SK-N-SH (cell line): ENCODE measurements at regions not wholly inside any gene's neighbourhood (a gene's known extent, or its start where the extent isn't known, plus 50 kb on each side); places are given as distances from the start of the nearest gene placed in this dataset.

ENCODE experiments used
- CTCF ChIA-PET: fragments of 300-600, 350-600 bp; formaldehyde crosslinking; extraction: SDS; loops from one replicate; lab custom pipeline; 2021; lab: Yijun Ruan, JAX
- POLR2A ChIA-PET: fragments of 350-600 bp; sonication (Branson Sonifier 250); formaldehyde crosslinking; extraction: SDS; loops from one replicate; lab custom pipeline; 2020; ENCODE audit warnings: antibody characterized with exemption, inconsistent platforms; lab: Yijun Ruan, JAX
- DNase-seq: peaks from one replicate; pipeline ENCODE4 v3.0.0; 2012
- H2AFZ ChIP-seq: fragments of 200-600 bp; sonication (generic); 2 replicates; pipeline ENCODE4 v1.8.1; 2016; ENCODE audit warnings: antibody characterized with exemption, mild to moderate bottlenecking, low read depth
- H3F3A ChIP-seq: fragments of 200-600 bp; sonication (generic); replicated peaks from 2 replicates; pipeline ENCODE3; 2016; ENCODE audit warnings: antibody characterized with exemption, mild to moderate bottlenecking; ENCODE audit not compliant: insufficient read depth
- H3K27ac ChIP-seq, 2 experiments: fragments of 200-500 bp in 1 of 2; fragments of 200-600 bp in 1 of 2; sonication (Bioruptor generic) in 1 of 2; sonication (generic), shearing (Covaris generic) in 1 of 2; 2 replicates each; pipeline versions ENCODE4 v1.5.1 to v1.6.1; 2014 to 2016; ENCODE audit warnings: low read depth in 2 of 2, inconsistent platforms in 1 of 2, low read length in 1 of 2, mild to moderate bottlenecking in 1 of 2, mixed read lengths in 1 of 2
- H3K27me3 ChIP-seq: fragments of 200-600 bp; sonication (generic), shearing (Covaris generic); 2 replicates; pipeline ENCODE4 v1.6.1; 2016; ENCODE audit warnings: mixed run types; ENCODE audit not compliant: insufficient read depth
- H3K36me3 ChIP-seq, 2 experiments: fragments of 200-500 bp in 1 of 2; fragments of 200-600 bp in 1 of 2; sonication (Bioruptor generic) in 1 of 2; sonication (generic) in 1 of 2; replicated peaks in 1 of 2; 2 replicates each; pipeline versions ENCODE3 to v1.5.1; 2014 to 2016; ENCODE audit warnings: low read length in 1 of 2, mild to moderate bottlenecking in 1 of 2; ENCODE audit not compliant: insufficient read depth in 2 of 2, control insufficient read depth in 1 of 2
- H3K4me1 ChIP-seq, 2 experiments: fragments of 200-500 bp in 1 of 2; fragments of 200-600 bp in 1 of 2; sonication (Bioruptor generic) in 1 of 2; sonication (generic), shearing (Covaris generic) in 1 of 2; 2 replicates each; pipeline versions ENCODE4 v1.5.1 to v1.6.1; 2014 to 2016; ENCODE audit warnings: low read depth in 1 of 2, low read length in 1 of 2, mixed run types in 1 of 2; ENCODE audit not compliant: insufficient read depth in 2 of 2, control insufficient read depth in 1 of 2
- H3K4me2 ChIP-seq: fragments of 200-600 bp; sonication (generic), shearing (Covaris generic); 2 replicates; pipeline ENCODE4 v1.6.1; 2017; ENCODE audit warnings: mixed run types
- H3K4me3 ChIP-seq, 2 experiments: fragments of 200-500 bp in 1 of 2; fragments of 200-600 bp in 1 of 2; sonication (Bioruptor generic) in 1 of 2; sonication (generic), shearing (Covaris generic) in 1 of 2; 2 replicates each; pipeline versions ENCODE4 v1.5.1 to v1.8.1; 2014 to 2016; ENCODE audit warnings: low read depth in 2 of 2, inconsistent platforms in 1 of 2, low read length in 1 of 2, mild to moderate bottlenecking in 1 of 2, mixed read lengths in 1 of 2, moderate library complexity in 1 of 2
- H3K79me2 ChIP-seq: fragments of 200-600 bp; sonication (generic); 2 replicates; pipeline ENCODE4 v1.8.1; 2017; ENCODE audit warnings: mild to moderate bottlenecking; ENCODE audit not compliant: insufficient read depth
- H3K9ac ChIP-seq: fragments of 200-600 bp; sonication (generic); 2 replicates; pipeline ENCODE4 v1.6.1; 2017; ENCODE audit warnings: mixed run types
- H3K9me2 ChIP-seq: fragments of 200-600 bp; sonication (generic); 2 replicates; pipeline ENCODE4 v1.6.1; 2017; ENCODE audit warnings: mixed run types
- H3K9me3 ChIP-seq: fragments of 200-600 bp; sonication (generic); 2 replicates; pipeline ENCODE4 v1.6.1; 2017; ENCODE audit warnings: mixed run types, mild to moderate bottlenecking, moderate library complexity
- H4K20me1 ChIP-seq: fragments of 200-600 bp; sonication (generic); 2 replicates; pipeline ENCODE4 v1.6.1; 2017; ENCODE audit warnings: mild to moderate bottlenecking, mixed run types; ENCODE audit not compliant: insufficient read depth
- CHD2 ChIP-seq: fragments of 150-350 bp; IDR thresholded peaks from 2 replicates; pipeline ENCODE4 v1.6.1; 2018; ENCODE audit warnings: low read length; ENCODE audit not compliant: partially characterized antibody
- CTCF ChIP-seq: fragments of 200-600 bp; sonication (generic); IDR thresholded peaks from 2 replicates; pipeline ENCODE4 v1.6.1; 2017; ENCODE audit warnings: antibody characterized with exemption, mild to moderate bottlenecking, moderate library complexity
- ELF1 ChIP-seq: IDR thresholded peaks from 2 replicates; pipeline ENCODE4 v1.4.0; 2012
- EZH2phosphoT487 ChIP-seq: fragments of 200-600 bp; sonication (generic); IDR thresholded peaks from 2 replicates; pipeline ENCODE4 v1.6.1; 2017; ENCODE audit warnings: low read depth, mixed run types, mild to moderate bottlenecking, antibody characterized with exemption, moderate library complexity, borderline replicate concordance
- FOSL2 ChIP-seq: IDR thresholded peaks from 2 replicates; pipeline ENCODE4 v1.4.0; 2012; ENCODE audit warnings: low read depth, mild to moderate bottlenecking, moderate library complexity, borderline replicate concordance
- FOXM1 ChIP-seq: IDR thresholded peaks from 2 replicates; pipeline ENCODE4 v1.4.0; 2012; ENCODE audit warnings: low read depth, mild to moderate bottlenecking
- GABPA ChIP-seq: IDR thresholded peaks from 2 replicates; pipeline ENCODE4 v1.4.0; 2012; ENCODE audit warnings: low read depth, mild to moderate bottlenecking
- GATA2 ChIP-seq: sonication (generic); formaldehyde crosslinking; IDR thresholded peaks from 2 replicates; pipeline ENCODE4 v1.5.0; 2020; ENCODE audit warnings: mild to moderate bottlenecking, missing genetic modification reagents
- JUND ChIP-seq: IDR thresholded peaks from 2 replicates; pipeline ENCODE4 v1.4.0; 2012
- MEF2A ChIP-seq: IDR thresholded peaks from 2 replicates; pipeline ENCODE4 v1.4.0; 2012; ENCODE audit warnings: low read depth, borderline replicate concordance
- MXI1 ChIP-seq: IDR thresholded peaks from 2 replicates; pipeline ENCODE4 v1.6.1; 2012; ENCODE audit warnings: mild to moderate bottlenecking, low read depth, low read length, improper control_type of control experiment
- NFIC ChIP-seq: IDR thresholded peaks from 2 replicates; pipeline ENCODE4 v1.4.0; 2012; ENCODE audit warnings: borderline replicate concordance
- POLR2AphosphoS5 ChIP-seq: IDR thresholded peaks from 2 replicates; pipeline ENCODE4 v1.6.1; 2012; ENCODE audit warnings: low read depth, low read length
- RAD21 ChIP-seq: IDR thresholded peaks from 2 replicates; pipeline ENCODE4 v1.6.1; 2012; ENCODE audit warnings: mild to moderate bottlenecking, low read length
- RCOR1 ChIP-seq: fragments of 150-350 bp; IDR thresholded peaks from 2 replicates; pipeline ENCODE4 v1.6.1; 2017; ENCODE audit warnings: antibody characterized with exemption, low read length
- REST ChIP-seq: IDR thresholded peaks from 2 replicates; pipeline ENCODE4 v1.6.1; 2012; ENCODE audit warnings: mild to moderate bottlenecking, low read depth, low read length, moderate library complexity
- SIN3A ChIP-seq: IDR thresholded peaks from 2 replicates; pipeline ENCODE4 v1.6.1; 2012; ENCODE audit warnings: low read depth, mild to moderate bottlenecking, low read length, moderate library complexity, borderline replicate concordance
- SMC3 ChIP-seq: IDR thresholded peaks from 2 replicates; pipeline ENCODE4 v1.6.1; 2012; ENCODE audit warnings: low read depth, low read length, improper control_type of control experiment
- USF1 ChIP-seq: IDR thresholded peaks from 2 replicates; pipeline ENCODE4 v1.4.0; 2012; ENCODE audit warnings: low read depth, borderline replicate concordance
- WGBS: methylation state at CpG from one replicate; pipeline ENCODE4 v1.1.6; 2017; ENCODE audit warnings: low lambda C conversion rate; 5-methylcytosine and 5-hydroxymethylcytosine counted together
- TF ChIP-seq, protein P1 (sequence below): IDR thresholded peaks from 2 replicates; pipeline ENCODE4 v1.4.0; 2012; ENCODE audit warnings: low read depth

GRCh38 chr1:192086644-192087043 is 71.6 kb upstream of the RGS18 start:
- Histone ChIP-seq H3K4me1 (no peaks in the 10 kb centered on the region), H3K79me2 (no peaks in the 10 kb centered on the region), H3K4me3 (no peak overlapping the region), H3K4me2 (no peak overlapping the region), H3K36me3 (no peaks in the 10 kb centered on the region), H3K9me2 (no peaks in the 10 kb centered on the region), H3K9me3 (no peaks in the 10 kb centered on the region)
- POLR2A ChIA-PET, result no interaction called here
- TF ChIP-seq, protein P1, sequence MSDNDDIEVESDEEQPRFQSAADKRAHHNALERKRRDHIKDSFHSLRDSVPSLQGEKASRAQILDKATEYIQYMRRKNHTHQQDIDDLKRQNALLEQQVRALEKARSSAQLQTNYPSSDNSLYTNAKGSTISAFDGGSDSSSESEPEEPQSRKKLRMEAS, result no peak
- TF ChIP-seq CTCF (no peak), REST (no peak), ELF1 (no peak), POLR2AphosphoS5 (no peak), NFIC (no peak)
- TF ChIP-seq, all 33 proteins: peak for 0
- H2AFZ ChIP-seq, result no peak overlapping the region
- no peaks in the 10 kb centered on the region for H3F3A ChIP-seq
- DNase-seq, result no peak
- CTCF ChIA-PET, result no interaction called here
- no peak overlapping the region for H3K9ac ChIP-seq
- H3K27ac ChIP-seq, result no peak overlapping the region
- WGBS, result 14% methylated on average over 1 of the region's 1 CpG
- peaks cover 7% of the 10 kb centered on the region; the same call in 1 of the 2 replicates for H3K27me3 ChIP-seq
- no peaks in the 10 kb centered on the region for H4K20me1 ChIP-seq

DNA sequence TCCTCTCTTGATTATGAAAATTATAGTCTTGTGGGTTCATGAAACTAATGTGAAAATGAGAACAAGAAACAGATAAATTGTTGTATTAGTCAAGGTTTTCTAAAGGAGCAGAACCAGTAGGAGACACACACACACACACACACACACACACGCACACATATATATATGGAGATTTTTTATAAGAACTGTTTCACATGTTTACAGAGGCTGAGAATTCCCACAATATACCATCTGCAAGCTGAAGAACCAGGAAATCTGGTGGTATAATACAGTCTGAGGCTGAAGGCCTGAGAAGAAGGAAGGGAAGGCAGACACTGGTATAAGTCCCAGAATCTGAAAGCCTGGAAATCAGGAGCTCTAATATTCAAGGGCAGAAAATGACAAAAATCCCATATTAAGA is 70.9 kb upstream of the RGS18 start:
- no peaks in the 10 kb centered on the region for H3K9me3 ChIP-seq
- no peak overlapping the region for H3K4me3 ChIP-seq
- no peak overlapping the region for H3K4me2 ChIP-seq
- no peaks in the 10 kb centered on the region for H3F3A ChIP-seq
- peaks cover 7% of the 10 kb centered on the region; the same call in 1 of the 2 replicates for H3K27me3 ChIP-seq
- ChIA-PET POLR2A (no interaction called here), CTCF (no interaction called here)
- no peak for DNase-seq
- no peaks in the 10 kb centered on the region for H3K9me2 ChIP-seq
- no peaks in the 10 kb centered on the region for H3K36me3 ChIP-seq
- H3K79me2 ChIP-seq, result no peaks in the 10 kb centered on the region
- no peaks in the 10 kb centered on the region for H4K20me1 ChIP-seq
- no peak overlapping the region for H2AFZ ChIP-seq
- no peak for TF ChIP-seq MXI1
- no peak for TF ChIP-seq RCOR1
- TF ChIP-seq, protein P1, result no peak
- no peak for TF ChIP-seq GATA2 (CRISPR knock-in tag)
- TF ChIP-seq ELF1, result no peak
- no peak for TF ChIP-seq JUND
- TF ChIP-seq FOXM1, result no peak
- no peak for TF ChIP-seq USF1
- no peak for TF ChIP-seq FOSL2
- TF ChIP-seq CHD2, result no peak
- TF ChIP-seq GABPA, result no peak
- no peak for TF ChIP-seq SMC3
- TF ChIP-seq RAD21, result no peak
- no peak for TF ChIP-seq POLR2AphosphoS5
- TF ChIP-seq EZH2phosphoT487, result no peak
- no peak for TF ChIP-seq SIN3A
- no peak for TF ChIP-seq MEF2A
- no peak overlapping the region for H3K9ac ChIP-seq
- 35% methylated on average over 1 of the region's 1 CpG for WGBS
- no peak overlapping the region for H3K27ac ChIP-seq
- H3K4me1 ChIP-seq, result no peaks in the 10 kb centered on the region
